ENCODE measurements at regions not wholly inside any gene's neighbourhood (a gene's known extent, or its start where the extent isn't known, plus 50 kb on each side); places are given as distances from the start of the nearest gene placed in this dataset.

- DNase-seq (ENCODE audit: low read depth, low spot score), result no peak
- Histone ChIP-seq H4K20me1 (replicated peaks; ENCODE audit: control insufficient read depth, extremely low read depth, insufficient read depth, low read length) (no peaks in the 10 kb centered on the region), H3K27ac (ENCODE audit: insufficient read depth, low read depth, low read length) (no peak overlapping the region), H3K9ac (replicated peaks; ENCODE audit: extremely low read depth, insufficient read depth, low read length) (no peak overlapping the region), H3K79me2 (ENCODE audit: control insufficient read depth, insufficient read depth, low read length) (no peaks in the 10 kb centered on the region), H3K9me1 (replicated peaks; ENCODE audit: control insufficient read depth, extremely low read depth, insufficient read depth, low read length) (no peaks in the 10 kb centered on the region), H2AFZ (ENCODE audit: low read depth, low read length) (no peak overlapping the region), H3K36me3 (ENCODE audit: control insufficient read depth in 2 of 2, extremely low read depth in 1 of 2, insufficient read depth in 2 of 2, low read length in 2 of 2) (no peaks in the 10 kb centered on the region), H3K9me3 (replicated peaks; ENCODE audit: control insufficient read depth, insufficient read depth, low read length) (no peaks in the 10 kb centered on the region), H3K4me2 (ENCODE audit: insufficient read depth, low read length) (no peak overlapping the region), H3K4me1 (ENCODE audit: control insufficient read depth, extremely low read depth, insufficient read depth, low read length) (no peaks in the 10 kb centered on the region), H3K4me3 (replicated peaks in 1 of 3; ENCODE audit: insufficient read depth in 1 of 3, low read depth in 1 of 3, low read length in 3 of 3) (no peak overlapping the region), H3K27me3 (ENCODE audit: control insufficient read depth in 2 of 2, insufficient read depth in 2 of 2, low read length in 2 of 2) (no peaks in the 10 kb centered on the region)
- no TSS peak for BruUV-seq (replicated peaks)
- dilution Hi-C loops (cut with MboI; ENCODE audit: extremely low pct_ligation_motif_present, low sequenced_read_pairs), result no loop called here
- CTCF ChIA-PET, result no interaction called here
- no peak for TF ChIP-seq POLR2A (IDR thresholded peaks at IDR 0.05; ENCODE audit: low read depth, low read length)
- TF ChIP-seq MYC (IDR thresholded peaks at IDR 0.05; ENCODE audit: low read depth, low read length), result no peak
- TF ChIP-seq JUN (IDR thresholded peaks at IDR 0.05; ENCODE audit: borderline replicate concordance, insufficient read depth, insufficient read length, low read depth), result no peak
- FAIRE-seq, result no peak
- POLR2A ChIA-PET, result no interaction called here
- intact Hi-C loops (cut with micrococcal nuclease), result no loop called here
Measured at GRCh38 chr3:16715281-16715680, 110.1 kb upstream of the DAZL start.

GRCh38 chr3:16719426-16719825 lies 114.2 kb upstream of the DAZL start:
- Histone ChIP-seq H3K36me3 (ENCODE audit: control insufficient read depth in 2 of 2, extremely low read depth in 1 of 2, insufficient read depth in 2 of 2, low read length in 2 of 2) (no peaks in the 10 kb centered on the region), H3K27me3 (ENCODE audit: control insufficient read depth in 2 of 2, insufficient read depth in 2 of 2, low read length in 2 of 2) (no peaks in the 10 kb centered on the region), H3K4me3 (replicated peaks in 1 of 3; ENCODE audit: insufficient read depth in 1 of 3, low read depth in 1 of 3, low read length in 3 of 3) (no peak overlapping the region), H3K9me1 (replicated peaks; ENCODE audit: control insufficient read depth, extremely low read depth, insufficient read depth, low read length) (no peaks in the 10 kb centered on the region), H2AFZ (ENCODE audit: low read depth, low read length) (no peak overlapping the region), H3K4me1 (ENCODE audit: control insufficient read depth, extremely low read depth, insufficient read depth, low read length) (no peaks in the 10 kb centered on the region), H3K79me2 (ENCODE audit: control insufficient read depth, insufficient read depth, low read length) (no peaks in the 10 kb centered on the region), H3K27ac (ENCODE audit: insufficient read depth, low read depth, low read length) (no peak overlapping the region), H3K9ac (replicated peaks; ENCODE audit: extremely low read depth, insufficient read depth, low read length) (no peak overlapping the region), H3K4me2 (ENCODE audit: insufficient read depth, low read length) (no peak overlapping the region), H4K20me1 (replicated peaks; ENCODE audit: control insufficient read depth, extremely low read depth, insufficient read depth, low read length) (no peaks in the 10 kb centered on the region), H3K9me3 (replicated peaks; ENCODE audit: control insufficient read depth, insufficient read depth, low read length) (no peaks in the 10 kb centered on the region)
- no TSS peak for BruUV-seq (replicated peaks)
- dilution Hi-C loops (cut with MboI; ENCODE audit: extremely low pct_ligation_motif_present, low sequenced_read_pairs) (no loop called here), intact Hi-C loops (cut with micrococcal nuclease) (no loop called here)
- POLR2A ChIA-PET, result no interaction called here
- TF ChIP-seq FOS (IDR thresholded peaks at IDR 0.05; ENCODE audit: borderline replicate concordance, insufficient read depth, low read length), result no peak
- TF ChIP-seq EZH2 (IDR thresholded peaks at IDR 0.05; ENCODE audit: borderline replicate concordance, low read depth, low read length, severe bottlenecking), result no peak
- no peak for TF ChIP-seq POLR2AphosphoS5 (IDR thresholded peaks at IDR 0.05; ENCODE audit: insufficient read depth, low read depth, low read length)
- no peak for TF ChIP-seq MAX (IDR thresholded peaks at IDR 0.05; ENCODE audit: insufficient read depth, insufficient read length)
- no peak for TF ChIP-seq JUN (IDR thresholded peaks at IDR 0.05; ENCODE audit: borderline replicate concordance, insufficient read depth, insufficient read length, low read depth)
- no peak for FAIRE-seq
- CTCF ChIA-PET, result no interaction called here
- no peak for DNase-seq (ENCODE audit: low read depth, low spot score)

Data from endothelial cell of umbilical vein (primary cell).